Caco-2 (cell line): ENCODE measurements at regions not wholly inside any gene's neighbourhood (a gene's known extent, or its start where the extent isn't known, plus 50 kb on each side); places are given as distances from the start of the nearest gene placed in this dataset.

Source experiments
- BruUV-seq: library from RNA; stranded (reverse); fragments of 400-500 nt; replicated peaks from 2 replicates; lab custom pipeline; 2021; lab: Mats Ljungman, UMichigan
- CTCF ChIA-PET: fragments of 300-600 bp; sonication (Branson Sonifier 250); formaldehyde crosslinking; loops from one replicate; lab custom pipeline; 2022; ENCODE audit warnings: antibody characterized with exemption; lab: Charles Lee
- POLR2A ChIA-PET: fragments of 300-600 bp; sonication (Branson Sonifier 250); formaldehyde crosslinking; loops from one replicate; lab custom pipeline; 2022; ENCODE audit warnings: antibody characterized with exemption; lab: Charles Lee
- DNase-seq, 2 experiments: peaks; one replicate each; pipeline versions ENCODE4 v3.0.0 to v3.0.0-alpha.2; 2020 to 2022
- H3K27me3 ChIP-seq: replicated peaks from 2 replicates; pipeline ENCODE4 v1.6.0; 2011; ENCODE audit warnings: low read length; ENCODE audit not compliant: control insufficient read depth, insufficient read depth
- H3K36me3 ChIP-seq: 2 replicates; pipeline ENCODE4 v1.5.1; 2011; ENCODE audit warnings: low read length; ENCODE audit not compliant: control insufficient read depth, insufficient read depth
- H3K4me1 ChIP-seq: fragments of 250-450 bp; sonication (Bioruptor Pico); 2 replicates; pipeline ENCODE4 v1.5.1; 2020; ENCODE audit warnings: mild to moderate bottlenecking
- H3K4me3 ChIP-seq: 2 replicates; pipeline ENCODE4 v1.5.1; 2011; ENCODE audit warnings: low read depth, mild to moderate bottlenecking, control low read depth, low read length
- H3K9me3 ChIP-seq: fragments of 250-450 bp; sonication (Bioruptor Pico); 2 replicates; pipeline ENCODE4 v1.5.1; 2020; ENCODE audit warnings: mild to moderate bottlenecking, moderate library complexity
- H3K27ac Mint-ChIP-seq: one replicate; pipeline ENCODE4 v1.8.0; 2022; ENCODE audit warnings: mixed read lengths; ENCODE audit not compliant: unreplicated experiment
- H3K27me3 Mint-ChIP-seq: one replicate; pipeline ENCODE4 v1.8.0; 2022; ENCODE audit warnings: mixed read lengths; ENCODE audit not compliant: insufficient read depth, unreplicated experiment
- H3K36me3 Mint-ChIP-seq: one replicate; pipeline ENCODE4 v1.8.0; 2022; ENCODE audit warnings: mild to moderate bottlenecking, mixed read lengths; ENCODE audit not compliant: insufficient read depth, unreplicated experiment
- H3K4me1 Mint-ChIP-seq: one replicate; pipeline ENCODE4 v1.8.0; 2022; ENCODE audit warnings: low read depth, mixed read lengths; ENCODE audit not compliant: unreplicated experiment
- H3K4me3 Mint-ChIP-seq: one replicate; pipeline ENCODE4 v1.8.0; 2022; ENCODE audit warnings: mild to moderate bottlenecking, moderate library complexity, mixed read lengths; ENCODE audit not compliant: unreplicated experiment
- H3K9me3 Mint-ChIP-seq: one replicate; pipeline ENCODE4 v1.8.0; 2022; ENCODE audit warnings: mixed read lengths; ENCODE audit not compliant: unreplicated experiment
- intact Hi-C: fragments of 100-400 bp; cut with micrococcal nuclease; formaldehyde crosslinking; loops from one replicate; pipeline ENCODE4 v1.10.0; 2022; ENCODE audit not compliant: unreplicated experiment
- TF ChIP-seq, protein P1 (sequence below), 2 experiments: fragments of 200-600 bp in 1 of 2; IDR thresholded peaks; 1 replicate in 1 of 2; 2 replicates in 1 of 2; pipeline versions ENCODE4 v1.5.1 to v1.8.0; 2011 to 2022; ENCODE audit warnings: antibody characterized with exemption in 1 of 2, control low read depth in 1 of 2, inconsistent platforms in 1 of 2, low read depth in 1 of 2, low read length in 1 of 2, mild to moderate bottlenecking in 1 of 2, moderate library complexity in 1 of 2; ENCODE audit not compliant: insufficient read depth in 1 of 2, severe bottlenecking in 1 of 2, unreplicated experiment in 1 of 2

DNA sequence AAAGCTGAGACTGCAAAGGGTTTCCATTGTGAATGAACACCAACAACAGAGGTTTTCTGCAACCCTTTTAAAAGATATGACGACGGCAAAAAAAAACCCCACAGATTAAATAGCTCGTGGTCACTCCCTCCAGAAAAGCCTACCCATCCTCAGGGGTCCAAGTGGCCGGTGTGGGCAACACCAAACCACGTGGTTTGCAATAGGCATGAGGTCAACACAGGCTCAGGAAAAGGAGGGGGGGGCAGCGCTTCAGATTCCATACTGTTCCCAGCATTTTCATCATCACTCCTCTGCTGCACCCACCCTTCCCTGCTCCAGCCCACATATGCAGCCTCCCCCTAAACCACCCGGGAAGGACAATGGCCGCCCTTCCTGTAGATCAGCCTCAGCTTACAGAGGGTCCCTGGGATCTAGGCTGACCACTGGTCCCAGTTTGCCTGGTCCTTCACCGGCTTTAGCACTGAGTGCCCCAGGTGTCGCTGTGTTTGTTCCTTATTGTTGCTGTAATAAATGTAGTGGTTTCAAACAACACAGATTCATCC is 122.8 kb upstream of the PHACTR3 start:
- H3K4me3 Mint-ChIP-seq = no peak overlapping the region
- no TSS peak for BruUV-seq

DNA sequence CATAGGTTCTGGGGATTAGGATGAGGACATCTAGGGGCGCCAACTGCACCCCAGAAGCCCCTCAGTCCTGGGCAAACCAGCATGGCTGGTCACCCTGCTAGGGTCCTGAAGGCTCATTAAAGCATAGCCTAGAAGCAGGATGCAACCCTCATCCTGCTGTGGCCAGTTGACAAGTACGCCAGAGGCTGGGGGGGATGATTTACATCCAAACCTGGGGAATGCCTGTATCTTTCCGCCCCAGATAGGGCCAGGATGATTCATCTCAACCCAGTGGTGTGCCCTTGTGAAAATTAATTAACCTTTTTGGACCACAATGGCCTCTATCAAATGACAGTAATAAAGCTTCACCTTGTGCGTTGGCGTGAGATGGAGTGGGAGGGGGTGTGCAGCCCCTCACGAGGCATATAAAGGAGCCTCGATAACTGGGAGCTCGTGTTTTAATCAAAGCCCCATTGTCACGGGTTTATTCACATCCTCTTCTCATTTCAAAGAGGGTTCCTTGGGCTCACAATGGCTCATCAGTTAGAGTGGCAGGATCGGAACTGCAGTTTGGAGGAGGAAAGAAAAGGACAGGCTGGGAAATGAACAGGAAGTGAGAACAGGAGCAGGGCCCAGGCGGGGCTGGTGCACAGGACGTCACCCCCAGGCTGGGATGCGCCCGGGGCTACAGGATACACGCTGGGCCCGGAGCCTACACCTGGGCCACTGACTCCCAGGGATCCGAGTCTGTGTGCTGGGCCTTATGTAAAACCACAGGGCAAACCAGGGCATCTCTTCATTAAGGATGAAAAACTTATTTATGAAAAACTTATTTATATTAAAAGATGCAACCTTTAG is 121.8 kb upstream of the PHACTR3 start:
- Mint-ChIP-seq H3K9me3 (no peaks in the 10 kb centered on the region), H3K27ac (no peak overlapping the region), H3K4me3 (no peak overlapping the region), H3K27me3 (peaks cover 33% of the 10 kb centered on the region), H3K36me3 (no peaks in the 10 kb centered on the region), H3K4me1 (no peaks in the 10 kb centered on the region)
- Histone ChIP-seq H3K4me3 (no peak overlapping the region), H3K36me3 (no peaks in the 10 kb centered on the region), H3K9me3 (no peaks in the 10 kb centered on the region), H3K4me1 (no peaks in the 10 kb centered on the region), H3K27me3 (0 out of 2 replicates have a peak, but pooled peaks cover 2% of the 10 kb centered on the region)
- intact Hi-C loops = no loop called here
- DNase-seq = peak in 1 of 2 experiments; percentile 34
- CTCF ChIA-PET = interaction anchor here (0.6 to 1.8 kb wide), 2 partner anchors 13 to 18 kb away, joined by 7 read pairs; no protein-coding TSS in a partner anchor
- POLR2A ChIA-PET = no interaction called here
- BruUV-seq = no TSS peak
- TF ChIP-seq, protein P1, sequence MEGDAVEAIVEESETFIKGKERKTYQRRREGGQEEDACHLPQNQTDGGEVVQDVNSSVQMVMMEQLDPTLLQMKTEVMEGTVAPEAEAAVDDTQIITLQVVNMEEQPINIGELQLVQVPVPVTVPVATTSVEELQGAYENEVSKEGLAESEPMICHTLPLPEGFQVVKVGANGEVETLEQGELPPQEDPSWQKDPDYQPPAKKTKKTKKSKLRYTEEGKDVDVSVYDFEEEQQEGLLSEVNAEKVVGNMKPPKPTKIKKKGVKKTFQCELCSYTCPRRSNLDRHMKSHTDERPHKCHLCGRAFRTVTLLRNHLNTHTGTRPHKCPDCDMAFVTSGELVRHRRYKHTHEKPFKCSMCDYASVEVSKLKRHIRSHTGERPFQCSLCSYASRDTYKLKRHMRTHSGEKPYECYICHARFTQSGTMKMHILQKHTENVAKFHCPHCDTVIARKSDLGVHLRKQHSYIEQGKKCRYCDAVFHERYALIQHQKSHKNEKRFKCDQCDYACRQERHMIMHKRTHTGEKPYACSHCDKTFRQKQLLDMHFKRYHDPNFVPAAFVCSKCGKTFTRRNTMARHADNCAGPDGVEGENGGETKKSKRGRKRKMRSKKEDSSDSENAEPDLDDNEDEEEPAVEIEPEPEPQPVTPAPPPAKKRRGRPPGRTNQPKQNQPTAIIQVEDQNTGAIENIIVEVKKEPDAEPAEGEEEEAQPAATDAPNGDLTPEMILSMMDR (IDR thresholded peaks at IDR 0.05; ENCODE audit: insufficient read depth in 1 of 2, low read depth in 1 of 2, low read length in 1 of 2, severe bottlenecking in 1 of 2, unreplicated experiment in 1 of 2) = no peak

More for the DNA sequence above, 122.8 kb upstream of the PHACTR3 start:
- Mint-ChIP-seq H3K27ac (no peak overlapping the region), H3K27me3 (peaks cover 29% of the 10 kb centered on the region), H3K9me3 (no peaks in the 10 kb centered on the region), H3K36me3 (no peaks in the 10 kb centered on the region), H3K4me1 (no peaks in the 10 kb centered on the region)
- CTCF ChIA-PET = interaction anchor here (1.8 kb wide), 1 partner anchor 14 kb away, joined by 7 read pairs; no protein-coding TSS in a partner anchor
- H3K36me3 ChIP-seq = no peaks in the 10 kb centered on the region
- POLR2A ChIA-PET = no interaction called here
- TF ChIP-seq, protein P1 (IDR thresholded peaks at IDR 0.05; ENCODE audit: insufficient read depth in 1 of 2, low read depth in 1 of 2, low read length in 1 of 2, severe bottlenecking in 1 of 2, unreplicated experiment in 1 of 2) = no peak
- H3K4me1 ChIP-seq = no peaks in the 10 kb centered on the region
- no peak overlapping the region for H3K4me3 ChIP-seq
- H3K27me3 ChIP-seq = 0 out of 2 replicates have a peak, but pooled peaks cover 2% of the 10 kb centered on the region
- intact Hi-C loops = no loop called here
- no peaks in the 10 kb centered on the region for H3K9me3 ChIP-seq
- DNase-seq = peak in 1 of 2 experiments; percentile 39

DNA sequence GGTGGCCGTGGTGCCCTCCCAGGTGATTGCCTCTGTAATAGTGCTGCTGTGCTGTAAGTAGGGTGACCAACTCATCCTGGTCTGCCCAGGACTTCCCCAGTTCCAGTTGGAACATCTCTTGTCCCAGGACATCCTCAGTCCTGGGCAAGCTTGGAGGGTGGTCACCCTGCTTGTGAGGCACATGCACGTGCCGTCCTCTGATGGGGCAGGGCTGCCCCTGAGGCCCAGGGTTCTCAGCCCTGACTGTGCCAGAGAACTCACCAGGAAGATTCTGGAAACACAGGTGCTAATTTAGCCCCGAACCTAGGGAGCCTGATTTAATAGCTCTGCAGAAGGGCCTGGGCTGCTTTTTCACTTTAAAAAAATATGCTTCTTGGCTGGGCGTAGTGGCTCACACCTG is 120.9 kb upstream of the PHACTR3 start:
- Histone ChIP-seq H3K4me1 (no peaks in the 10 kb centered on the region), H3K36me3 (no peaks in the 10 kb centered on the region), H3K9me3 (no peaks in the 10 kb centered on the region), H3K4me3 (no peak overlapping the region), H3K27me3 (0 out of 2 replicates have a peak, but pooled peaks cover 2% of the 10 kb centered on the region)
- ChIA-PET CTCF (interaction anchor here (0.5 kb wide), 1 partner anchor 262 kb away, joined by 3 read pairs; no protein-coding TSS in a partner anchor), POLR2A (interaction anchor here (0.6 kb wide), 1 partner anchor 19 kb away, joined by 3 read pairs; no protein-coding TSS in a partner anchor)
- TF ChIP-seq, protein P1 (IDR thresholded peaks at IDR 0.05; ENCODE audit: insufficient read depth in 1 of 2, low read depth in 1 of 2, low read length in 1 of 2, severe bottlenecking in 1 of 2, unreplicated experiment in 1 of 2) = no peak
- Mint-ChIP-seq H3K4me1 (no peaks in the 10 kb centered on the region), H3K9me3 (no peaks in the 10 kb centered on the region), H3K4me3 (no peak overlapping the region), H3K36me3 (no peaks in the 10 kb centered on the region), H3K27me3 (peaks cover 30% of the 10 kb centered on the region), H3K27ac (no peak overlapping the region)
- DNase-seq = peak in 1 of 2 experiments; percentile 32
- no TSS peak for BruUV-seq
- intact Hi-C loops = no loop called here
